Astrocyte (in vitro differentiated cells and primary cell): ENCODE measurements at regions not wholly inside any gene's neighbourhood (a gene's known extent, or its start where the extent isn't known, plus 50 kb on each side); places are given as distances from the start of the nearest gene placed in this dataset.

Experiments
- DNase-seq: peaks from one replicate; pipeline ENCODE4 v3.0.0-alpha.2; 2010; ENCODE audit warnings: low read depth
- FAIRE-seq: peaks from 2 replicates; lab custom pipeline; 2011; peaks lifted over from hg19 to GRCh38; lab: Jason Lieb, UNC
- H2AFZ ChIP-seq: 2 replicates; pipeline ENCODE4 v1.6.0; 2012; ENCODE audit warnings: low read depth, low read length, inconsistent platforms
- H3K27ac ChIP-seq: 2 replicates; pipeline ENCODE4 v1.5.1; 2011; ENCODE audit warnings: low read depth, low read length, inconsistent platforms
- H3K27me3 ChIP-seq: 2 replicates; pipeline ENCODE4 v1.6.0; 2011; ENCODE audit warnings: low read length, inconsistent platforms; ENCODE audit not compliant: insufficient read depth
- H3K36me3 ChIP-seq: 2 replicates; pipeline ENCODE4 v1.5.1; 2011; ENCODE audit warnings: low read length, inconsistent platforms; ENCODE audit not compliant: insufficient read depth
- H3K4me1 ChIP-seq: 2 replicates; pipeline ENCODE4 v1.5.1; 2011; ENCODE audit warnings: low read length, inconsistent platforms; ENCODE audit not compliant: insufficient read depth
- H3K4me2 ChIP-seq: 2 replicates; pipeline ENCODE4 v1.6.0; 2012; ENCODE audit warnings: low read length, inconsistent platforms
- H3K4me3 ChIP-seq: 2 replicates; pipeline ENCODE4 v1.5.1; 2011; ENCODE audit warnings: low read depth, mild to moderate bottlenecking, low read length, inconsistent platforms; ENCODE audit not compliant: insufficient read depth
- H3K79me2 ChIP-seq: 2 replicates; pipeline ENCODE4 v1.6.0; 2012; ENCODE audit warnings: mild to moderate bottlenecking, low read length, inconsistent platforms; ENCODE audit not compliant: insufficient read depth
- H3K9ac ChIP-seq: 2 replicates; pipeline ENCODE4 v1.6.0; 2012; ENCODE audit warnings: mild to moderate bottlenecking, low read length, inconsistent platforms
- H3K9me3 ChIP-seq: 2 replicates; pipeline ENCODE4 v1.5.1; 2012; ENCODE audit warnings: low read depth, mild to moderate bottlenecking, low read length, inconsistent platforms; ENCODE audit not compliant: insufficient read depth
- H4K20me1 ChIP-seq: 2 replicates; pipeline ENCODE4 v1.6.0; 2012; ENCODE audit warnings: low read length, inconsistent platforms; ENCODE audit not compliant: insufficient read depth
- H3K27ac Mint-ChIP-seq: one replicate; pipeline ENCODE4 v1.8.0; 2021; ENCODE audit warnings: mild to moderate bottlenecking, mixed read lengths; ENCODE audit not compliant: unreplicated experiment
- H3K27me3 Mint-ChIP-seq: one replicate; pipeline ENCODE4 v1.8.0; 2021; ENCODE audit warnings: low read depth, mixed read lengths; ENCODE audit not compliant: unreplicated experiment
- H3K36me3 Mint-ChIP-seq: one replicate; pipeline ENCODE4 v1.8.0; 2021; ENCODE audit warnings: low read depth, mixed read lengths; ENCODE audit not compliant: unreplicated experiment
- H3K4me1 Mint-ChIP-seq: one replicate; pipeline ENCODE4 v1.8.0; 2021; ENCODE audit warnings: low read depth, mixed read lengths; ENCODE audit not compliant: unreplicated experiment
- H3K4me3 Mint-ChIP-seq: one replicate; pipeline ENCODE4 v1.8.0; 2021; ENCODE audit warnings: mild to moderate bottlenecking, moderate library complexity, mixed read lengths; ENCODE audit not compliant: unreplicated experiment
- H3K9me3 Mint-ChIP-seq: one replicate; pipeline ENCODE4 v1.8.0; 2021; ENCODE audit warnings: mild to moderate bottlenecking, mixed read lengths; ENCODE audit not compliant: unreplicated experiment
- EZH2 ChIP-seq: IDR thresholded peaks from 2 replicates; pipeline ENCODE4 v1.6.1; 2012; ENCODE audit warnings: mild to moderate bottlenecking, low read length, inconsistent platforms; ENCODE audit not compliant: insufficient read depth
- TF ChIP-seq, protein P1 (sequence below): IDR thresholded peaks from 2 replicates; pipeline ENCODE4 v1.5.1; 2011; ENCODE audit warnings: low read depth, mild to moderate bottlenecking, inconsistent platforms, low read length, moderate library complexity; ENCODE audit not compliant: insufficient read depth

DNA sequence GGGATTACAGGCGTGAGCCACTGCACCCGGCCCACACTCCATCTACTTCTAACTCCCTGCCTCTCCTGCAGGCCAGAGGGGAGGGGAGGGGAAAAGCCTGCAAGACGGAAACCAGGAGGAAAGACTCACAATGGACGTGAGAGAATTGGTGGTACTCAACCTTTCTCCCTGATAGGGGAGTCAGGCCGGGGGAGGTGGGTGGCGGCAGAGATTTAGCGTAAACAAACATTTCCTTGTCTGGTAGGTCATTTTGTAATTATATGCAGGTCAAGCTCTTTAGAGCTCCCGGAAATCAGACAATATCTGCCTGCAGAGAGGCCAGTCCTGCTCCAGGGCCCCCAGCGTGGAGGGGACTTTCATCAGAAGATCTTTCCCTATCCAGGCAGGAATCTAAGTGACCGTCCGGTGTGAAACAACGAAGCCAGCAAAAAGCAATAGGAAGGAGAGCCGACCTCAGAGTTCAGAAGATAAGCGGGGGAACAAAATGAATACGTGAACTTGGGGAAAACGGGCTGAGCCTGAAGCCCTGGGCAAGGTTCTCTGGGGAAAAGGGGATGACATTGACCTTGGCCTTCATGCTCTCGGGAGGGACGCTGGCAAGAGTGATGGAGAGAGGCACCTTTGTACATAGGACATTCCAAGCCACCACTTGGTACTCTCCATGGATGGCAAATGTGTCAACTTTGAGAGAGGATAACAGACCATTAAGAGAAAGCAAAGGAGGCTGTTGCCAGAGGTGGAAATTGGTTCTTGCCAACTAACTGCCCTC, 62.3 kb downstream of the SPRING1 start:
- H3K27ac ChIP-seq, result no peak overlapping the region
- no peaks in the 10 kb centered on the region for H3K4me1 ChIP-seq
- no peaks in the 10 kb centered on the region for H3K79me2 ChIP-seq
- Mint-ChIP-seq H3K27ac (no peak overlapping the region), H3K9me3 (peaks cover 4% of the 10 kb centered on the region), H3K36me3 (no peaks in the 10 kb centered on the region), H3K4me3 (no peak overlapping the region), H3K27me3 (peaks cover 2% of the 10 kb centered on the region), H3K4me1 (no peaks in the 10 kb centered on the region)
- TF ChIP-seq EZH2, result no peak
- TF ChIP-seq, protein P1, sequence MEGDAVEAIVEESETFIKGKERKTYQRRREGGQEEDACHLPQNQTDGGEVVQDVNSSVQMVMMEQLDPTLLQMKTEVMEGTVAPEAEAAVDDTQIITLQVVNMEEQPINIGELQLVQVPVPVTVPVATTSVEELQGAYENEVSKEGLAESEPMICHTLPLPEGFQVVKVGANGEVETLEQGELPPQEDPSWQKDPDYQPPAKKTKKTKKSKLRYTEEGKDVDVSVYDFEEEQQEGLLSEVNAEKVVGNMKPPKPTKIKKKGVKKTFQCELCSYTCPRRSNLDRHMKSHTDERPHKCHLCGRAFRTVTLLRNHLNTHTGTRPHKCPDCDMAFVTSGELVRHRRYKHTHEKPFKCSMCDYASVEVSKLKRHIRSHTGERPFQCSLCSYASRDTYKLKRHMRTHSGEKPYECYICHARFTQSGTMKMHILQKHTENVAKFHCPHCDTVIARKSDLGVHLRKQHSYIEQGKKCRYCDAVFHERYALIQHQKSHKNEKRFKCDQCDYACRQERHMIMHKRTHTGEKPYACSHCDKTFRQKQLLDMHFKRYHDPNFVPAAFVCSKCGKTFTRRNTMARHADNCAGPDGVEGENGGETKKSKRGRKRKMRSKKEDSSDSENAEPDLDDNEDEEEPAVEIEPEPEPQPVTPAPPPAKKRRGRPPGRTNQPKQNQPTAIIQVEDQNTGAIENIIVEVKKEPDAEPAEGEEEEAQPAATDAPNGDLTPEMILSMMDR, result no peak
- no peak overlapping the region for H3K4me3 ChIP-seq
- no peak for FAIRE-seq
- H3K27me3 ChIP-seq, result no peaks in the 10 kb centered on the region
- no peaks in the 10 kb centered on the region for H4K20me1 ChIP-seq
- no peak overlapping the region for H3K9ac ChIP-seq
- no peaks in the 10 kb centered on the region for H3K9me3 ChIP-seq
- H2AFZ ChIP-seq, result no peak overlapping the region
- H3K4me2 ChIP-seq, result no peak overlapping the region
- no peak for DNase-seq
- no peaks in the 10 kb centered on the region for H3K36me3 ChIP-seq

DNA sequence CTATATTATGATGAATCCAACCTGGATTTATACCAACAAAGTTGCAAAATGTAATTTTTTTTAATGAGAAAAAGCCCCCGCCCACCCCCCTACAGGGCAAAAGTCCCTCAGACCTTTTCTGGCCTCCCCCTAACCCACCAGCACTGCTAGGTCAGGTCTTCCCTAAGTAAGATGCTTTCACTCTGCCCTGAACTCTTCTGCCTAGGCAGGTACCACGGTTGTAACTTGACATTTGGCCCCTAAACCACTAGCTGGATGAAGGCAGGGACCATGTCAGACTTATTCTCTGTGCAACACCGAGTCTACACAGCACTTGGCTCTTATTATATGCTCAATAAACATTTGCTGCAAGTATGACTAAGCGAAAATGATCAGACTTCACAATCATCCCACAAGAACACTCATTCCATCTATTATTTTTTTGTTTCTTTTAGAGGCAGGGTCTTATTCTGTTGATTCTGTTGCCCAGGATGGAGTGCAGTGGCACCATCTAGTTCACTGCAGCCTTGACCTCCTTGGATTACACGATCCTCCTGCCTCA, 63.2 kb downstream of the SPRING1 start:
- Histone ChIP-seq H3K27ac (no peak overlapping the region), H3K4me3 (no peak overlapping the region), H3K9me3 (no peaks in the 10 kb centered on the region), H4K20me1 (no peaks in the 10 kb centered on the region), H3K79me2 (no peaks in the 10 kb centered on the region), H3K27me3 (no peaks in the 10 kb centered on the region), H3K9ac (no peak overlapping the region), H3K4me1 (no peaks in the 10 kb centered on the region), H3K36me3 (no peaks in the 10 kb centered on the region), H3K4me2 (no peak overlapping the region), H2AFZ (no peak overlapping the region)
- no peak for DNase-seq
- Mint-ChIP-seq H3K4me1 (no peaks in the 10 kb centered on the region), H3K36me3 (no peaks in the 10 kb centered on the region), H3K27me3 (peaks cover 2% of the 10 kb centered on the region), H3K4me3 (no peak overlapping the region), H3K27ac (no peak overlapping the region), H3K9me3 (peaks cover 4% of the 10 kb centered on the region)
- no peak for FAIRE-seq
- TF ChIP-seq EZH2, result no peak
- TF ChIP-seq, protein P1, result no peak

DNA sequence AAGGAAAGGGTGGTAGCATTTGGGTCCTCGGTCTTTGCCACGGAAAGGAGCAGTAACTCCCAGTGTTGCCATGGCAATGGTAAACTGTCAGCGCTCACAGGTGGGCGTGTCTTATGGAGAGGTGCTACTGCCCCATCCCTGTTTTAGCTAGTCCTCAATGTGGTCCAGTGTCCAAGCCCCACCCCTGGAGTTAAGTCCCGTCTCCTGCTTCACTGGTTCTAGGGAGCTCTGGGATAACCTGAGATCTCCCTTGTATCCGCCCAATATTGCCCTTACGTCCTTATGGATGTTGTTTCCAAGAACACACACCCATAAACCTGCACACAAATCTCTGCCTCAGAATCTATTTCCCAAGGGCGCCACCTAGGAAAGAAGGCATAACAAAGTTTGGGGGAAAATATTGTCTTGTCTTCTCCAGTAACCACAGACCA, 64.2 kb downstream of the SPRING1 start:
- Mint-ChIP-seq H3K27me3 (peaks cover 2% of the 10 kb centered on the region), H3K9me3 (peaks cover 4% of the 10 kb centered on the region), H3K4me3 (no peak overlapping the region), H3K4me1 (no peaks in the 10 kb centered on the region), H3K36me3 (no peaks in the 10 kb centered on the region), H3K27ac (no peak overlapping the region)
- no peaks in the 10 kb centered on the region for H3K27me3 ChIP-seq
- TF ChIP-seq, protein P1, result no peak
- no peak for TF ChIP-seq EZH2
- no peaks in the 10 kb centered on the region for H3K79me2 ChIP-seq
- no peak overlapping the region for H3K9ac ChIP-seq
- no peak overlapping the region for H3K27ac ChIP-seq
- H3K36me3 ChIP-seq, result no peaks in the 10 kb centered on the region
- no peaks in the 10 kb centered on the region for H4K20me1 ChIP-seq
- no peaks in the 10 kb centered on the region for H3K9me3 ChIP-seq
- H3K4me3 ChIP-seq, result no peak overlapping the region
- FAIRE-seq (no peak), DNase-seq (no peak)
- H2AFZ ChIP-seq, result no peak overlapping the region
- no peaks in the 10 kb centered on the region for H3K4me1 ChIP-seq
- no peak overlapping the region for H3K4me2 ChIP-seq
